ENCODE measurements at regions not wholly inside any gene's neighbourhood (a gene's known extent, or its start where the extent isn't known, plus 50 kb on each side); places are given as distances from the start of the nearest gene placed in this dataset.

- H2BK20ac ChIP-seq (ENCODE audit: low read length) = no peak overlapping the region
- no peak overlapping the region for H3K4ac ChIP-seq (replicated peaks; ENCODE audit: insufficient read length, low read depth, low read length)
- DNase-seq (ENCODE audit: low read depth in 1 of 2, low spot score in 2 of 2) (no peak), FAIRE-seq (no peak)
- no peaks in the 10 kb centered on the region for H3K79me2 ChIP-seq (ENCODE audit: control insufficient read depth in 1 of 2, insufficient read depth in 2 of 2, low read length in 2 of 2)
- no peaks in the 10 kb centered on the region for H3K9me3 ChIP-seq (ENCODE audit: insufficient read depth in 2 of 2, low read depth in 1 of 2, low read length in 1 of 2)
- no peak overlapping the region for H2BK120ac ChIP-seq (replicated peaks; ENCODE audit: low read depth, low read length)
- H2BK5ac ChIP-seq (ENCODE audit: low read depth, low read length) = no peak overlapping the region
- H3K27ac ChIP-seq (ENCODE audit: low read depth, low read length) = no peak overlapping the region
- WGBS, 2 experiments (ENCODE audit: extremely low coverage in 1 of 2, insufficient coverage in 1 of 2, insufficient read length in 1 of 2, insufficient replicate concordance in 2 of 2, low coverage in 1 of 2, low lambda C conversion rate in 2 of 2, missing lambda C conversion rate in 1 of 2) = 43% methylated on average over 6 of the region's 6 CpGs; no CpG with 5 or more reads in 1 of the 2 experiments
- H2BK15ac ChIP-seq (ENCODE audit: low read length) = peak overlapping the region; percentile 34; the same call in 1 of the 2 replicates
- H4K8ac ChIP-seq (ENCODE audit: extremely low read depth, insufficient read depth, low read length) = no peak overlapping the region
- no peaks in the 10 kb centered on the region for H4K20me1 ChIP-seq (replicated peaks in 1 of 2; ENCODE audit: control insufficient read depth in 1 of 2, insufficient read depth in 2 of 2, low read length in 2 of 2)
- H3K14ac ChIP-seq (ENCODE audit: insufficient read length) = no peak overlapping the region
- no peaks in the 10 kb centered on the region for H3K23me2 ChIP-seq (ENCODE audit: low read depth, low read length)
- ChIA-PET CTCF (ENCODE audit: partially characterized antibody) (interaction anchor here (0.7 to 1.5 kb wide), 3 partner anchors 8 to 271 kb away, joined by 3 to 7 read pairs (median 3); no protein-coding TSS in a partner anchor), POLR2A (ENCODE audit: partially characterized antibody) (interaction anchor here (1.0 to 1.1 kb wide), 2 partner anchors 30 to 134 kb away, joined by 3 read pairs; no protein-coding TSS in a partner anchor)
- H3K79me1 ChIP-seq (ENCODE audit: low read depth, low read length) = no peaks in the 10 kb centered on the region
- H2BK12ac ChIP-seq (ENCODE audit: low read depth, low read length) = no peak overlapping the region
- H3K36me3 ChIP-seq (ENCODE audit: control insufficient read depth in 2 of 4, insufficient read depth in 4 of 4, low read length in 3 of 4) = no peaks in the 10 kb centered on the region
- H3K4me3 ChIP-seq (ENCODE audit: extremely low read depth in 1 of 4, insufficient read depth in 2 of 4, low read depth in 3 of 4, low read length in 4 of 4) = no peak overlapping the region
- no peak overlapping the region for H3K23ac ChIP-seq (ENCODE audit: insufficient read length)
- H3K9ac ChIP-seq (replicated peaks in 1 of 4; ENCODE audit: extremely low read depth in 1 of 4, low read depth in 3 of 4, low read length in 3 of 4) = no peak overlapping the region
- H4K5ac ChIP-seq (ENCODE audit: insufficient read length, low read depth, low read length) = no peak overlapping the region
- no peak overlapping the region for H4K91ac ChIP-seq (replicated peaks; ENCODE audit: insufficient read length, low read length)
- no peak overlapping the region for H3K56ac ChIP-seq (replicated peaks; ENCODE audit: insufficient read length, low read depth, low read length)
- H3K4me2 ChIP-seq (ENCODE audit: insufficient read depth in 1 of 2, low read depth in 2 of 2, low read length in 2 of 2) = no peak overlapping the region
- TF ChIP-seq NRF1 (IDR thresholded peaks at IDR 0.05; ENCODE audit: low read depth, low read length) (no peak), SIN3A (conservative IDR thresholded peaks at IDR 0.05 in 1 of 2, IDR thresholded peaks at IDR 0.05 in 1 of 2; ENCODE audit: low read depth in 1 of 2, low read length in 2 of 2) (peak; percentile 82 to 86; a peak in 2 of 4 replicates), JUN (IDR thresholded peaks at IDR 0.05; ENCODE audit: low read depth, low read length) (no peak), EGR1 (IDR thresholded peaks at IDR 0.05; ENCODE audit: borderline replicate concordance, low read depth, low read length) (no peak), POLR2A (IDR thresholded peaks at IDR 0.05; ENCODE audit: control extremely low read depth in 1 of 2, low read depth in 2 of 2, low read length in 2 of 2) (no peak), CBX5 (IDR thresholded peaks at IDR 0.05; ENCODE audit: low read depth, low read length) (no peak), KDM4A (IDR thresholded peaks at IDR 0.05; ENCODE audit: low read depth, low read length, severe bottlenecking) (no peak), CTBP2 (IDR thresholded peaks at IDR 0.05; ENCODE audit: borderline replicate concordance, insufficient read depth, insufficient read length, low read length) (no peak), TAF7 (optimal IDR thresholded peaks at IDR 0.05; ENCODE audit: borderline replicate concordance, low read depth, low read length) (no peak), ZNF274 (IDR thresholded peaks at IDR 0.05; ENCODE audit: borderline replicate concordance, extremely low read depth, low read length) (no peak), ASH2L (IDR thresholded peaks at IDR 0.05; ENCODE audit: low read length) (no peak)
- TF ChIP-seq, protein P1, sequence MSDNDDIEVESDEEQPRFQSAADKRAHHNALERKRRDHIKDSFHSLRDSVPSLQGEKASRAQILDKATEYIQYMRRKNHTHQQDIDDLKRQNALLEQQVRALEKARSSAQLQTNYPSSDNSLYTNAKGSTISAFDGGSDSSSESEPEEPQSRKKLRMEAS (IDR thresholded peaks at IDR 0.05) = peak; percentile 29; the same call in 1 of the 2 replicates
- TF ChIP-seq, protein P2, sequence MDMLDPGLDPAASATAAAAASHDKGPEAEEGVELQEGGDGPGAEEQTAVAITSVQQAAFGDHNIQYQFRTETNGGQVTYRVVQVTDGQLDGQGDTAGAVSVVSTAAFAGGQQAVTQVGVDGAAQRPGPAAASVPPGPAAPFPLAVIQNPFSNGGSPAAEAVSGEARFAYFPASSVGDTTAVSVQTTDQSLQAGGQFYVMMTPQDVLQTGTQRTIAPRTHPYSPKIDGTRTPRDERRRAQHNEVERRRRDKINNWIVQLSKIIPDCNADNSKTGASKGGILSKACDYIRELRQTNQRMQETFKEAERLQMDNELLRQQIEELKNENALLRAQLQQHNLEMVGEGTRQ (IDR thresholded peaks at IDR 0.05; ENCODE audit: low read length) = no peak
- no peak overlapping the region for H2AFZ ChIP-seq (ENCODE audit: low read length)
- H3K4me1 ChIP-seq (replicated peaks in 1 of 4; ENCODE audit: control insufficient read depth in 3 of 4, insufficient read depth in 4 of 4, low read length in 3 of 4) = peaks cover 5 to 12% (median 12%) of the 10 kb centered on the region in 4 experiments
- no peak overlapping the region for H3K18ac ChIP-seq (ENCODE audit: extremely low read depth, low read length)
- no peak overlapping the region for H2AK5ac ChIP-seq (ENCODE audit: low read depth, low read length)
- H3K27me3 ChIP-seq (replicated peaks in 1 of 4; ENCODE audit: control insufficient read depth in 3 of 4, extremely low read depth in 1 of 4, insufficient read depth in 3 of 4, low read length in 3 of 4) = peaks cover 0 to 2% (median 0%) of the 10 kb centered on the region in 4 experiments; a peak in 1 of 7 replicates
Observed at GRCh38 chr17:36777118-36777517, 160.2 kb upstream of the LHX1 start.
